ENCODE measurements at regions not wholly inside any gene's neighbourhood (a gene's known extent, or its start where the extent isn't known, plus 50 kb on each side); places are given as distances from the start of the nearest gene placed in this dataset.

DNA sequence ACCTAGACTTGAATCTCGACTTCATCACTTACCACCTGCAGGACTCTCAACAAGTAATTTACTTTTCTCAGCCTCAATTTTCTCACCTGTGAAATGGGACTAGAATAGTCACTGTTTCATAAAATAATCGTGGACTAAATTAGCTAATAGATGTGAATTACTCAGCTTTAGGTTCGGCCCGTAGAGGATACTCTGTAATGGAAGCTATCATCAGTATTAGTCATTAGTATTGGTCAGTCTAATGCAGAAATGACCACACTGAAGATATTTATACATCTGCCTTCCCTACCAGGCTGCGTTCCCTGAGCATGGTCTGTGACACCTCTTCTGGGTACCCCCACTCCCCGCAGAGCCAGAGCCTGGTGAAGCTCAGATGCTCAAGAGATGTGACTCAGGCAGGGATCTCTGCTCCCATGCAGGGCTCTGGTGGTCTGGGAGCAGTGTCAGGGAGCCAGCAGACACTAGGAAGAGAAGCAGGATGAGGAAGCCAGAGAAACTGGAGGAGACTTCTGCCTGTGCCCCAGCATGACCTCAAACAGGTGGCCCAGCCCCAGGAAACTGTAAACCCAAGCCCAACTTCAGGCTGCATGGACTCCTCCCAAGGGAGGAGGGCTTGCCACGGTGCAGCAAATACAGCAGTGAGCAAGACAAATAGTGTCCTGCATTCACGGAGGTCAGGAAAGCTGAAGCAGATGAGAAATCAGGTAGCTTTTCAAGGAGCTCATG lies 88.0 kb upstream of the E2F8 start:
- POLR2A ChIA-PET (ENCODE audit: low non-redundant PET): no interaction called here
- no peaks in the 10 kb centered on the region for H3K9me3 ChIP-seq (ENCODE audit: low read depth, low read length, poor library complexity, severe bottlenecking)
- no peaks in the 10 kb centered on the region for H3K36me3 ChIP-seq (ENCODE audit: insufficient read depth, low read length, poor library complexity, severe bottlenecking)
- CTCF ChIA-PET: no interaction called here
- no peaks in the 10 kb centered on the region for H3K27me3 ChIP-seq (replicated peaks; ENCODE audit: insufficient read depth, low read depth, low read length, poor library complexity)
- no peak overlapping the region for H3K4me3 ChIP-seq (ENCODE audit: low read depth, low read length, poor library complexity, severe bottlenecking)
- intact Hi-C loops (cut with micrococcal nuclease; ENCODE audit: unreplicated experiment): loop anchor here (5.0 kb wide), 1 partner anchor 224 kb away; no protein-coding TSS in a partner anchor
- BruUV-seq (replicated peaks): no TSS peak
- H3K4me1 ChIP-seq (ENCODE audit: insufficient read depth, low read length, poor library complexity, severe bottlenecking): no peaks in the 10 kb centered on the region
- no peak for TF ChIP-seq EZH2 (IDR thresholded peaks at IDR 0.05; ENCODE audit: borderline replicate concordance, low read depth, low read length, poor library complexity, severe bottlenecking)
- TF ChIP-seq, protein P1, sequence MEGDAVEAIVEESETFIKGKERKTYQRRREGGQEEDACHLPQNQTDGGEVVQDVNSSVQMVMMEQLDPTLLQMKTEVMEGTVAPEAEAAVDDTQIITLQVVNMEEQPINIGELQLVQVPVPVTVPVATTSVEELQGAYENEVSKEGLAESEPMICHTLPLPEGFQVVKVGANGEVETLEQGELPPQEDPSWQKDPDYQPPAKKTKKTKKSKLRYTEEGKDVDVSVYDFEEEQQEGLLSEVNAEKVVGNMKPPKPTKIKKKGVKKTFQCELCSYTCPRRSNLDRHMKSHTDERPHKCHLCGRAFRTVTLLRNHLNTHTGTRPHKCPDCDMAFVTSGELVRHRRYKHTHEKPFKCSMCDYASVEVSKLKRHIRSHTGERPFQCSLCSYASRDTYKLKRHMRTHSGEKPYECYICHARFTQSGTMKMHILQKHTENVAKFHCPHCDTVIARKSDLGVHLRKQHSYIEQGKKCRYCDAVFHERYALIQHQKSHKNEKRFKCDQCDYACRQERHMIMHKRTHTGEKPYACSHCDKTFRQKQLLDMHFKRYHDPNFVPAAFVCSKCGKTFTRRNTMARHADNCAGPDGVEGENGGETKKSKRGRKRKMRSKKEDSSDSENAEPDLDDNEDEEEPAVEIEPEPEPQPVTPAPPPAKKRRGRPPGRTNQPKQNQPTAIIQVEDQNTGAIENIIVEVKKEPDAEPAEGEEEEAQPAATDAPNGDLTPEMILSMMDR (conservative IDR thresholded peaks at IDR 0.05; ENCODE audit: low read depth, low read length): no peak
- H3K27ac ChIP-seq (ENCODE audit: low read depth, low read length, poor library complexity, severe bottlenecking): no peak overlapping the region
- DNase-seq (ENCODE audit: low spot score): no peak

DNA sequence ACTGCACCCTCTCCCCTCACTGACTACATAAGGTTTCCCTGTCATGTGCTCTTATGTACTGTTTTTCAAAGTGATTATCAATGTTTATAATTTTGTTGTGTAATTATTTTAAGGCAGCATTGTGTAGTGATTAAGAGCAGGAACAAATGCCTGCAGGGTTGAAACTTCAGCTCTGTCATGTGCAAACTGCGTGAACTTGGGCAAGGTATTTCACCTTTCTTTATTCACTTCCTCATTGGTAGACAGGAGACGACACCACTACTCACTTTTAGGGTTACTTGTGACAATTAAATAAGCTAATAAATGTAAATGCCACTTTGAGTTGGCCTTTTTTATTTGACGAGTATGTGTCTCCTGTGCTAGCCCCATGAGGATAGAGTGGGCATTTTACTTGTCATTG lies 86.5 kb upstream of the E2F8 start:
- intact Hi-C loops (cut with micrococcal nuclease; ENCODE audit: unreplicated experiment): loop anchor here (5.0 kb wide), 1 partner anchor 225 kb away; no protein-coding TSS in a partner anchor
- TF ChIP-seq, protein P1 (conservative IDR thresholded peaks at IDR 0.05; ENCODE audit: low read depth, low read length): no peak
- TF ChIP-seq EZH2 (IDR thresholded peaks at IDR 0.05; ENCODE audit: borderline replicate concordance, low read depth, low read length, poor library complexity, severe bottlenecking): no peak
- no peaks in the 10 kb centered on the region for H3K4me1 ChIP-seq (ENCODE audit: insufficient read depth, low read length, poor library complexity, severe bottlenecking)
- ChIA-PET CTCF (no interaction called here), POLR2A (ENCODE audit: low non-redundant PET) (no interaction called here)
- H3K9me3 ChIP-seq (ENCODE audit: low read depth, low read length, poor library complexity, severe bottlenecking): no peaks in the 10 kb centered on the region
- H3K27ac ChIP-seq (ENCODE audit: low read depth, low read length, poor library complexity, severe bottlenecking): no peak overlapping the region
- DNase-seq (ENCODE audit: low spot score): no peak
- BruUV-seq (replicated peaks): no TSS peak
- no peak overlapping the region for H3K4me3 ChIP-seq (ENCODE audit: low read depth, low read length, poor library complexity, severe bottlenecking)
- H3K36me3 ChIP-seq (ENCODE audit: insufficient read depth, low read length, poor library complexity, severe bottlenecking): no peaks in the 10 kb centered on the region
- peaks cover 7% of the 10 kb centered on the region for H3K27me3 ChIP-seq (replicated peaks; ENCODE audit: insufficient read depth, low read depth, low read length, poor library complexity)

DNA sequence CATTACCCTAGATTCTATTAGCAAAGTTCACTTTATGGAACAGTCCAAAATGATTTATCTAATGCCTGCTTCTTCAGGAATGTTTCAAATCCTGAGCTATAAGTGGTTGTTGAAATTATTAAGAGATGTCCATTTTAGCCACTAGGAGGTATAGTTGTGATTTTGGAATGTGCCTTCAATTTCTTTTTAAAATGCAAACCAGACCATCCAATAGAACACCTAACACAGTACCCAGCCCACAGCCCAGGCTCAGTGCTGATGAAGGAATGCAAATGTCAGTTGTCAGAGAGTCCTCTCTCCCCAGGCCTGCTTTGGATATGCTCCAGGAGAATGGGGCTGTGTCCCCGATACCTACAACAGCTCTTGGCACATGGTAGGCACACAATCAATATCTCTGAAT lies 85.8 kb upstream of the E2F8 start:
- CTCF ChIA-PET: no interaction called here

More for the DNA sequence above, 85.8 kb upstream of the E2F8 start:
- Histone ChIP-seq H3K4me1 (ENCODE audit: insufficient read depth, low read length, poor library complexity, severe bottlenecking) (no peaks in the 10 kb centered on the region), H3K4me3 (ENCODE audit: low read depth, low read length, poor library complexity, severe bottlenecking) (no peak overlapping the region), H3K36me3 (ENCODE audit: insufficient read depth, low read length, poor library complexity, severe bottlenecking) (no peaks in the 10 kb centered on the region), H3K27ac (ENCODE audit: low read depth, low read length, poor library complexity, severe bottlenecking) (no peak overlapping the region), H3K27me3 (replicated peaks; ENCODE audit: insufficient read depth, low read depth, low read length, poor library complexity) (peaks cover 7% of the 10 kb centered on the region), H3K9me3 (ENCODE audit: low read depth, low read length, poor library complexity, severe bottlenecking) (no peaks in the 10 kb centered on the region)
- BruUV-seq (replicated peaks): no TSS peak
- intact Hi-C loops (cut with micrococcal nuclease; ENCODE audit: unreplicated experiment): loop anchor here (5.0 kb wide), 1 partner anchor 226 kb away; no protein-coding TSS in a partner anchor
- POLR2A ChIA-PET (ENCODE audit: low non-redundant PET): no interaction called here
- TF ChIP-seq, protein P1 (conservative IDR thresholded peaks at IDR 0.05; ENCODE audit: low read depth, low read length): no peak
- TF ChIP-seq EZH2 (IDR thresholded peaks at IDR 0.05; ENCODE audit: borderline replicate concordance, low read depth, low read length, poor library complexity, severe bottlenecking): no peak
- DNase-seq (ENCODE audit: low spot score): no peak

Measured in A673 (cell line).